SK-N-MC (cell line): ENCODE measurements at regions not wholly inside any gene's neighbourhood (a gene's known extent, or its start where the extent isn't known, plus 50 kb on each side); places are given as distances from the start of the nearest gene placed in this dataset.
"Not testable (repeated sequence)": the region's sequence is repeated elsewhere in the genome, so short reads cannot be mapped to it uniquely, and the experiment has no call there.

Source experiments
- DNase-seq: peaks from one replicate; pipeline ENCODE4 v3.0.0-alpha.2; 2011; ENCODE audit warnings: low read depth, low spot score
- H3K27ac ChIP-seq: fragments of 200-600 bp; sonication (generic); 2 replicates; pipeline ENCODE4 v1.5.1; 2016; ENCODE audit warnings: mixed run types
- H3K36me3 ChIP-seq: fragments of 200-600 bp; sonication (generic); 2 replicates; pipeline ENCODE4 v1.6.1; 2017; ENCODE audit warnings: antibody characterized with exemption, low read length, mixed read lengths; ENCODE audit not compliant: insufficient read depth
- H3K4me3 ChIP-seq: fragments of 200-600 bp; sonication (generic); 2 replicates; pipeline ENCODE4 v1.5.1; 2016
- H3K9ac ChIP-seq: fragments of 200-600 bp; sonication (generic); 2 replicates; pipeline ENCODE4 v1.8.0; 2017; ENCODE audit warnings: mixed run types, mixed read lengths; ENCODE audit not compliant: insufficient read length
- H3K9me3 ChIP-seq: fragments of 200-600 bp; sonication (generic); 2 replicates; pipeline ENCODE4 v1.6.1; 2017; ENCODE audit warnings: low read depth, mild to moderate bottlenecking, antibody characterized with exemption, low read length, moderate library complexity, mixed read lengths
- EZH2 ChIP-seq: fragments of 200-600 bp; sonication (generic); IDR thresholded peaks from one replicate; pipeline ENCODE4 v1.6.1; 2017; ENCODE audit warnings: antibody characterized with exemption
- FOXP2 ChIP-seq: optimal IDR thresholded peaks from 2 replicates; pipeline ENCODE3; 2011; ENCODE audit warnings: mild to moderate bottlenecking, moderate library complexity; ENCODE audit not compliant: insufficient read depth; ENCODE audit errors: extremely low read length, control extremely low read depth
- POLR2AphosphoS5 ChIP-seq: IDR thresholded peaks from 2 replicates; pipeline ENCODE4 v1.6.1; 2012; ENCODE audit warnings: mild to moderate bottlenecking, low read depth, low read length, borderline replicate concordance

DNA sequence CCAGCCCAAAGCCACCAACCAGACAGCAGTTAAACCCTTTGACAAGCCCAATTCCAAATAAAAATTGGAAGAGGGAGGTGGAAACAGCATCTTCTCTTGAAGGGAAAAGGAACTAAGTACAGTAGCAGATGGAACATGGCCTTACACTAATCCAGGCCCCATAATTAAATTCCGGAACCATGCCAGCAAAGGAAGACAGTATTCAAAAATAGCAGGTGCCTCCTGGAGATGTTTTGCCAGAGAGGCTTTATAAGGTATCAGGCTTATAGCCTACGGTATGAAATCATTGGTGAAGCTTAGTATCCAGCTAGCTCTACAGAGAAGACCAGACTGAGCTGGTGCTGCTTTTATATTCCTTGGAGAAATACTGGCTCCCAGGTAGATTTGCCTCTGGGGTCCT lies 344.1 kb upstream of the API5 start:
- H3K27ac ChIP-seq = no peak overlapping the region
- no peak for TF ChIP-seq FOXP2
- TF ChIP-seq EZH2 = no peak
- TF ChIP-seq POLR2AphosphoS5 = no peak
- H3K4me3 ChIP-seq = no peak overlapping the region
- no peaks in the 10 kb centered on the region for H3K36me3 ChIP-seq
- no peak overlapping the region for H3K9ac ChIP-seq
- no peaks in the 10 kb centered on the region for H3K9me3 ChIP-seq
- no peak for DNase-seq

DNA sequence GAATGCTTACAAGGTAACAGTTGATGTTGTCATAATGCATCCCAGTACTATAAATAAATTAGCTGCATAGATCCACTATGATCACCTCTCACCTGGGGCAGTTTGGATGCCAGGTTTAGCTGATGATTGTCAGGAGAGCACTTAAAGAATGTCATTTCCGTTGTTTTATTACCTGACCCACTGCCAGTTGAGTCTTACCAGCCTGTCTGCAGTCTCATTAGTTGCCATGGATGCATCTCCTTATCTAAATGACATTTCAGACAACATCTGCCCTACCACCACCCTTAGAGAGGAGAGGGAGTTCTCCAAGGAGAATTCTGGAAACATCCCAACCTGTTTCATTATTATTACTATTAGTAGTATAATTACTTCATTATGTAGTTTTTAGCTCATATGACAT lies 339.1 kb upstream of the API5 start:
- no peaks in the 10 kb centered on the region for H3K36me3 ChIP-seq
- no peak for TF ChIP-seq EZH2
- no peak for TF ChIP-seq FOXP2
- TF ChIP-seq POLR2AphosphoS5 = no peak
- no peak overlapping the region for H3K27ac ChIP-seq
- H3K9me3 ChIP-seq = no peaks in the 10 kb centered on the region
- H3K4me3 ChIP-seq = no peak overlapping the region
- DNase-seq = no peak
- no peak overlapping the region for H3K9ac ChIP-seq

- Histone ChIP-seq H3K4me3 (no peak overlapping the region), H3K27ac (no peak overlapping the region), H3K9ac (no peak overlapping the region), H3K36me3 (no peaks in the 10 kb centered on the region), H3K9me3 (no peaks in the 10 kb centered on the region)
- no peak for TF ChIP-seq EZH2
- no peak for TF ChIP-seq POLR2AphosphoS5
- no peak for TF ChIP-seq FOXP2
- DNase-seq = no peak
These were observed 337.2 kb upstream of the API5 start for GRCh38 chr11:42974510-42975179.

DNA sequence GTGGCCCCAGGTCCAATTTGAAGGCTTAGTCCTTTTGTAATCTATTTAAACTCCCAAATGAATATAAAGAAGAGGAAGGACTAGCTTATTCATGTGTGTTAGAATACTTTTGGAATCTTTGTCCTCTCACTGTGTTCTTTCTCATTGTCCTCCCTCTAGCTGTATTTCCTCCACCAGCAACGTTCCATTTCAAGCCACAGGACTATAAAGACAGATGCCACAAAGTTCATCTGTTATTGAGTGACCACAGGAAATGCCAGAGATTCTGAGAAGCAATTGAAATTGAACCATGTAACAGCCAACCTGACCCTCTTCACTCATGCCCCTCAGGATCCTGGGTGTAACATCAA lies 336.6 kb upstream of the API5 start:
- Histone ChIP-seq H3K4me3 (no peak overlapping the region), H3K9me3 (no peaks in the 10 kb centered on the region), H3K36me3 (no peaks in the 10 kb centered on the region), H3K27ac (no peak overlapping the region), H3K9ac (no peak overlapping the region)
- no peak for DNase-seq
- no peak for TF ChIP-seq FOXP2
- TF ChIP-seq EZH2 = no peak
- TF ChIP-seq POLR2AphosphoS5 = no peak

DNA sequence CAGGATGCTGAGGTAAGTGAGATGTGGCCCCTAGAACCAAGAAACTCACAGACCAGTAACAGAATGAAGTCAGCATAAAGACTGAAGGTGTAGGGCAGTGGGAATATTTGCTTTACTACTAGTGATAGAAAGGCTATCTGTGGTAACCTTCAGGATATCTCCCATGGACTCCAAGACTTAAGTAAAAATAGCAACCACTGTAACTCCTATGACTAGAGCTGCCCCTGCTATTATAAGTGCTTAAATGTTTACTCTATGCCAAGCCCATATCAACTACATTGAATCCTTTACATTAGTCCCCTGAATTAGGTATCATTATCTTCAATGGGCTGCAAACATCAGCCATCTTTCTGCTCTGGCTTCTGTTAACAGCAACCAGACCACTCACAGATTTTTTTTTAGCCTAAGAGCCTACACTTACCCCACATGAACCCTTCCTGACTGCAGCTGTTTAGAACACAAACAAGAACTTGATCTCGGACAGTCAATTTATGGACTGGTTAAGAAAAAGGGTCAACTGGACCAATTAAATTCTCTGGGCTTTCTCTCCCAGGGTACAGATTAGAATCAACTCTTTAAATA lies 335.1 kb upstream of the API5 start:
- H3K9ac ChIP-seq = no peak overlapping the region
- TF ChIP-seq POLR2AphosphoS5 = no peak
- no peak for TF ChIP-seq FOXP2
- TF ChIP-seq EZH2 = no peak

GRCh38 chr11:42992594-42992993 lies 319.2 kb upstream of the API5 start:
- no peak overlapping the region for H3K27ac ChIP-seq
- no peak for DNase-seq
- no peaks in the 10 kb centered on the region for H3K36me3 ChIP-seq
- no peak overlapping the region for H3K4me3 ChIP-seq
- no peaks in the 10 kb centered on the region for H3K9me3 ChIP-seq
- no peak overlapping the region for H3K9ac ChIP-seq
- TF ChIP-seq POLR2AphosphoS5 (no peak), EZH2 (no peak), FOXP2 (no peak)

More for the DNA sequence above, 335.1 kb upstream of the API5 start:
- no peak overlapping the region for H3K4me3 ChIP-seq
- no peak for DNase-seq
- H3K27ac ChIP-seq = no peak overlapping the region
- no peaks in the 10 kb centered on the region for H3K9me3 ChIP-seq
- H3K36me3 ChIP-seq = no peaks in the 10 kb centered on the region

GRCh38 chr11:42996421-42997307 lies 315.1 kb upstream of the API5 start:
- Histone ChIP-seq H3K9ac (no peak overlapping the region), H3K4me3 (no peak overlapping the region), H3K36me3 (no peaks in the 10 kb centered on the region), H3K9me3 (no peaks in the 10 kb centered on the region), H3K27ac (no peak overlapping the region)
- no peak for TF ChIP-seq EZH2
- TF ChIP-seq FOXP2 = no peak
- TF ChIP-seq POLR2AphosphoS5 = no peak
- DNase-seq = no peak

GRCh38 chr11:43004879-43005278 lies 306.9 kb upstream of the API5 start:
- H3K9me3 ChIP-seq, H3K4me3 ChIP-seq, H3K36me3 ChIP-seq, H3K9ac ChIP-seq, H3K27ac ChIP-seq, DNase-seq: not testable (repeated sequence)

- H3K9ac ChIP-seq = no peak overlapping the region
- H3K4me3 ChIP-seq = no peak overlapping the region; the same call in 1 of the 2 replicates
- no peak overlapping the region for H3K27ac ChIP-seq
- TF ChIP-seq EZH2 (no peak), FOXP2 (no peak), POLR2AphosphoS5 (no peak)
- no peaks in the 10 kb centered on the region for H3K9me3 ChIP-seq
- no peak for DNase-seq
- H3K36me3 ChIP-seq = no peaks in the 10 kb centered on the region
These were observed 301.8 kb upstream of the API5 start for GRCh38 chr11:43010042-43010441.
